PC-9 (cell line): ENCODE measurements at regions not wholly inside any gene's neighbourhood (a gene's known extent, or its start where the extent isn't known, plus 50 kb on each side); places are given as distances from the start of the nearest gene placed in this dataset.

ENCODE experiments used
- EZH2 ChIP-seq: fragments of 200-600 bp; sonication (generic); IDR thresholded peaks from 2 replicates; pipeline ENCODE4 v1.8.0; 2017; ENCODE audit warnings: antibody characterized with exemption, low read depth
- TF ChIP-seq, protein P1 (sequence below): fragments of 200-600 bp; sonication (generic); conservative IDR thresholded peaks from 2 replicates; pipeline ENCODE4 v1.6.1; 2017; ENCODE audit warnings: mixed run types, antibody characterized with exemption, mild to moderate bottlenecking, moderate library complexity

DNA sequence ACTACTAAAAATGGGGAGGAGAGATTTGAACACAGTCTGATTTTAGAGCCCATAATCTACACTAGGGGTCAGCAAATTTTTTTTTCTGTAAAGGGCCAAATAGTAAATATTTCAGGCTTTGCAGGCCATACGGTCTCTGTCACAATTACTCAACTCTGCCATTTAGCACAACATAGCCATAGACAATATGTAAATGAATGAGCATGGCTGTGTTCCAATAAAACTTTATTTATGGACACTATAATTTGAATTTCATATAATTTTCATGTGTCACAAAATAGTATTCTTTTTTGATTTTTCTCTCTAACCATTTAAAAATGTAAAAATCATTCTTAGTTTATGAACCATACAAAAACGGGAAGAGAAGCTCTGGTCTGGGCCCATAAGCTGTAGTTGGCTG is 309.4 kb downstream of the GPD2 start:
- TF ChIP-seq, protein P1, sequence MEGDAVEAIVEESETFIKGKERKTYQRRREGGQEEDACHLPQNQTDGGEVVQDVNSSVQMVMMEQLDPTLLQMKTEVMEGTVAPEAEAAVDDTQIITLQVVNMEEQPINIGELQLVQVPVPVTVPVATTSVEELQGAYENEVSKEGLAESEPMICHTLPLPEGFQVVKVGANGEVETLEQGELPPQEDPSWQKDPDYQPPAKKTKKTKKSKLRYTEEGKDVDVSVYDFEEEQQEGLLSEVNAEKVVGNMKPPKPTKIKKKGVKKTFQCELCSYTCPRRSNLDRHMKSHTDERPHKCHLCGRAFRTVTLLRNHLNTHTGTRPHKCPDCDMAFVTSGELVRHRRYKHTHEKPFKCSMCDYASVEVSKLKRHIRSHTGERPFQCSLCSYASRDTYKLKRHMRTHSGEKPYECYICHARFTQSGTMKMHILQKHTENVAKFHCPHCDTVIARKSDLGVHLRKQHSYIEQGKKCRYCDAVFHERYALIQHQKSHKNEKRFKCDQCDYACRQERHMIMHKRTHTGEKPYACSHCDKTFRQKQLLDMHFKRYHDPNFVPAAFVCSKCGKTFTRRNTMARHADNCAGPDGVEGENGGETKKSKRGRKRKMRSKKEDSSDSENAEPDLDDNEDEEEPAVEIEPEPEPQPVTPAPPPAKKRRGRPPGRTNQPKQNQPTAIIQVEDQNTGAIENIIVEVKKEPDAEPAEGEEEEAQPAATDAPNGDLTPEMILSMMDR: no peak
- no peak for TF ChIP-seq EZH2
